HFF-Myc (cell line): ENCODE measurements at regions not wholly inside any gene's neighbourhood (a gene's known extent, or its start where the extent isn't known, plus 50 kb on each side); places are given as distances from the start of the nearest gene placed in this dataset.

Source experiments
- DNase-seq: peaks from one replicate; pipeline ENCODE4 v3.0.0-alpha.2; 2011; ENCODE audit warnings: low read depth; ENCODE audit errors: extremely low read depth
- H3K4me3 ChIP-seq: replicated peaks from 2 replicates; pipeline ENCODE4 v1.5.1; 2011; ENCODE audit warnings: low read depth, mild to moderate bottlenecking, control low read depth, low read length
- CTCF ChIP-seq: IDR thresholded peaks from 2 replicates; pipeline ENCODE4 v1.5.1; 2012; ENCODE audit warnings: mild to moderate bottlenecking, low read depth, low read length, control low read depth; ENCODE audit errors: missing control alignments

DNA sequence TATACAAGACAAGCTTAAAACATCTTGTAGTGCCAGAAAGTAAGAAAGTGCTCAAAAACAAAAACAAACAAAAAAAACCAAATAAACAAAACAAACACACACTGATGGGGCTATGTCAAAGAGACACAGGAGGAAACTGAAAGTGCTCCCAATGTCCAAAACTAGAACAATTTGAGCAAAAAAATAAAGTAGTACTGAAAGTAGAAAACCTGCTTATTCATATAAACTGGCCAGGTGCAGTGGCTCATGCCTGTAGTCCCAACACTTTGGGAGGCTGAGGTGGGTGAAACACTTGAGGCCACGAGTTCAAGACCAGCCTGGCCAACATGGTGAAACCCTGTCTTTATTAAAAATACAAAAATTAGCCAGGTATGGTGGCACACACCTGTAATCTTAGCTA lies 129.9 kb downstream of the GLUL start:
- H3K4me3 ChIP-seq: no peak overlapping the region
- DNase-seq: no peak
- TF ChIP-seq CTCF: no peak

- no peak for DNase-seq
- TF ChIP-seq CTCF: no peak
- no peak overlapping the region for H3K4me3 ChIP-seq
Measured at GRCh38 chr1:182260516-182260915, 131.1 kb downstream of the GLUL start.

DNA sequence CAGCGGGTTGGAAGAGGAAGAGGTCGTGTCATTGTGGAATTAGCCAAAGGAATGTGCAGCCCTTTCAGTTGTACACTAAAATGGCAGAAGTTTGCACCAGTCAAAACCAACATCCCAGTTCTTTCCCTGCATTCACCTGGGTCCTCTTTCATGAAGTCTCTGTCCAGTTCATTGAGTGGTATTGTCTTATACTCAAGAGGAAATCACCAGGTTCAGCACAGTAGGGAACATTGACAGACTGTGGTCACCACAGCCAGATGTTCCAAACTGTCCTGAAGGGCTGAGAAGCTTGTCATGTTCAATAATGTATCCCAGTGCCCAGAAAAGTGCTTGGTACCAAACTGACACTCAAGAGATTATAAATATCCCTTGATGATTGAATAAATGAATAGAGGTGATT lies 131.6 kb downstream of the GLUL start:
- no peak for DNase-seq
- no peak overlapping the region for H3K4me3 ChIP-seq
- no peak for TF ChIP-seq CTCF

DNA sequence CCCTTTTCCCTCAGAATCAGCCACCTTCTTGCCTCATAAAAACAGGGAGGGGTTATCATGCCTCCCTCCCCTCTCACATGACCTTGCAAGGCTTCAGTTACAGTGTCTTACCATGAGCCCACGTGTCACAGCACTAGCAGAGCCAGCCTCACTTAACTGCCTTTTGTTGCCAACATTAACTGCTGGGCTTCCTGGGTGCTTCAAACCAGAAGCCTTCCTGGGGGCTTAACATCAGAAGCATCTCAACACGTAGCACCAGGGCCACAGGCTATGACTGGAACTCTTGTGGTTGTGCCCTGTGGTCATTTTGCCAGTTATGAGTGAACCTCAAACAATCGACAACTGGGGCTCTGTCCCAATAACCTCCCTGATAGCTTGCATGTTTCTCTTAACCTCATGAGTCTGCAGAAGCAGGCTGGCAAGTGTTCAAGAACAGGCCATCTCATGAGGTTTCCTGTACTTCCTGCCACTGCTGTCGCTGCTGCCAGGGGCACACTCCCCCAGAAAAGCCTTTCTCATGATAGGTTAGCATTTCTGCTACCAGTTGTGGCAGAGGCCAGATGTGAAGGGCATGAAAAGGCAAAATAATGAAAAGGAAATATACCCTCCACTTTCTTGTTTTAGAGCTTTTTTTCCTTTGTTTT lies 132.2 kb downstream of the GLUL start:
- TF ChIP-seq CTCF: no peak
- peak; percentile 4 for DNase-seq
- no peak overlapping the region for H3K4me3 ChIP-seq

DNA sequence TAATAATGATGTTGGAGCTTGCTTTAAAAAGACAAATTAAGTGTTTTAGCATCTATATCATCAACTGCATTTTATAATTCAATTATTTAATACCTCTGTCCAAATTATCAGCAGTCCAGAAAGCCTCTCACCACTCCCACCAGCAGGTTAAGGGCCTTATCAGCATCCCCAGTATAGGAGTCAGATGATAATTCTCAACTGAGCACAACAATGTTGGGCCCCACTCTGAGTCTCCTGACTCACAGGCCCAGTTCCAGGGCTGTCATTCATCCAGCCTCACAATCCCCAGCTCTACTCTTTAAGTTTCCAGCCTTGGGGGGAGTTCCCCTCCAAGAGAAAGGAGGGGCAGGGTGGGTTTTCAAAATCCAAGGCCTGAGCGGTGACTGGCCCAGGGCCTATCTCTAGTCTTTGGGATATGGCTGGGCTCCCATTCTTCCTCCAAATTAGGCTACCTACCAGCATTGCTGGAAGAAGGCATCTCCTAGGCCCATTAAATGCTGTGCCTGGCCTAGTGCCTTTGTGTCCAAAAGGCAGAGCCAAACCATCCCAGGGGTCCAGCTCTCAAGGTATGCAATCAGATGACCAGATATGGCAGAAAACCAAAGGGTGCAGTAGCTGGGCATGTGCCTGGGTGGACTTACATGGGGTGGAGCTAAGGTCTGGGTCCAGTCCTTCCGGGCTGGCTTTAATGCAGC lies 134.1 kb downstream of the GLUL start:
- H3K4me3 ChIP-seq: no peak overlapping the region
- DNase-seq: no peak
- TF ChIP-seq CTCF: no peak

GRCh38 chr1:182256931-182257330 lies 134.7 kb downstream of the GLUL start:
- DNase-seq: no peak
- TF ChIP-seq CTCF: no peak

More at GRCh38 chr1:182256931-182257330, 134.7 kb downstream of the GLUL start:
- no peak overlapping the region for H3K4me3 ChIP-seq
